NCI-H128 (cell line): ENCODE measurements at regions not wholly inside any gene's neighbourhood (a gene's known extent, or its start where the extent isn't known, plus 50 kb on each side); places are given as distances from the start of the nearest gene placed in this dataset.

Experiments used
- DNase-seq: peaks from one replicate; lab custom pipeline; 2025; ENCODE audit not compliant: unreplicated experiment; lab: John Stamatoyannopoulos, UW

- no peak for DNase-seq
These were observed 248.1 kb upstream of the OPRM1 start for GRCh38 chr6:153790876-153791473.

- DNase-seq = no peak
These were observed 249.0 kb upstream of the OPRM1 start for GRCh38 chr6:153790048-153790447.

GRCh38 chr6:153787341-153787606, 251.8 kb upstream of the OPRM1 start:
- no peak for DNase-seq

GRCh38 chr6:153781306-153781705, 257.7 kb upstream of the OPRM1 start:
- DNase-seq = no peak

GRCh38 chr6:153780011-153780410, 259.0 kb upstream of the OPRM1 start:
- DNase-seq = no peak

- DNase-seq = no peak
These were observed 260.8 kb upstream of the OPRM1 start for GRCh38 chr6:153778216-153778615.

- DNase-seq = no peak
These were observed 267.5 kb upstream of the OPRM1 start for GRCh38 chr6:153771577-153771976.

- DNase-seq = no peak
These were observed 271.9 kb upstream of the OPRM1 start for GRCh38 chr6:153767127-153767526.

GRCh38 chr6:153758516-153758915, 280.5 kb upstream of the OPRM1 start:
- DNase-seq = no peak

GRCh38 chr6:153735761-153736160, 303.3 kb upstream of the OPRM1 start:
- DNase-seq = no peak

GRCh38 chr6:153729189-153729588, 309.9 kb upstream of the OPRM1 start:
- no peak for DNase-seq

- no peak for DNase-seq
These were observed 311.2 kb upstream of the OPRM1 start for GRCh38 chr6:153727885-153728284.

GRCh38 chr6:153725456-153725855, 313.6 kb upstream of the OPRM1 start:
- DNase-seq = no peak

- DNase-seq = no peak
These were observed 318.3 kb upstream of the OPRM1 start for GRCh38 chr6:153720732-153721131.

- no peak for DNase-seq
These were observed 333.6 kb upstream of the OPRM1 start for GRCh38 chr6:153705429-153705828.

GRCh38 chr6:153702671-153703070, 336.4 kb upstream of the OPRM1 start:
- DNase-seq = no peak

GRCh38 chr6:153698637-153699036, 340.4 kb upstream of the OPRM1 start:
- DNase-seq = no peak

- no peak for DNase-seq
These were observed 341.0 kb upstream of the OPRM1 start for GRCh38 chr6:153698001-153698400.

GRCh38 chr6:153677522-153677921, 361.5 kb upstream of the OPRM1 start:
- no peak for DNase-seq

- no peak for DNase-seq
These were observed 365.3 kb upstream of the OPRM1 start for GRCh38 chr6:153673750-153674149.

- no peak for DNase-seq
These were observed 365.8 kb upstream of the OPRM1 start for GRCh38 chr6:153673225-153673624.

GRCh38 chr6:153670403-153671026, 368.5 kb upstream of the OPRM1 start:
- no peak for DNase-seq

GRCh38 chr6:153668758-153669157, 370.3 kb upstream of the OPRM1 start:
- no peak for DNase-seq
